DND-41 (cell line): ENCODE measurements at regions not wholly inside any gene's neighbourhood (a gene's known extent, or its start where the extent isn't known, plus 50 kb on each side); places are given as distances from the start of the nearest gene placed in this dataset.

Experiments
- ATAC-seq: fragments of 200-7000 bp; cut with Tn5 transposase; 3 replicates; pipeline ENCODE4 v1.9.1; 2021; ENCODE audit warnings: low read depth; ENCODE audit not compliant: insufficient read depth
- DNase-seq: peaks from one replicate; pipeline ENCODE4 v3.0.0-alpha.2; 2020
- H2AFZ ChIP-seq: 2 replicates; pipeline ENCODE4 v1.6.0; 2012; ENCODE audit warnings: low read depth, low read length
- H3K27ac ChIP-seq: 2 replicates; pipeline ENCODE4 v1.5.1; 2012; ENCODE audit warnings: low read length, inconsistent platforms
- H3K27me3 ChIP-seq: fragments of 200-600 bp; sonication (generic); 2 replicates; pipeline ENCODE4 v1.6.0; 2012; ENCODE audit warnings: low read length, mild to moderate bottlenecking, inconsistent platforms; ENCODE audit not compliant: insufficient read depth, poor library complexity
- H3K36me3 ChIP-seq: 2 replicates; pipeline ENCODE4 v1.5.1; 2012; ENCODE audit warnings: low read length, inconsistent platforms; ENCODE audit not compliant: insufficient read depth
- H3K4me1 ChIP-seq: 2 replicates; pipeline ENCODE4 v1.5.1; 2012; ENCODE audit warnings: mild to moderate bottlenecking, low read length; ENCODE audit not compliant: insufficient read depth
- H3K4me2 ChIP-seq: 2 replicates; pipeline ENCODE4 v1.6.0; 2012; ENCODE audit warnings: mild to moderate bottlenecking, moderate library complexity, low read length, inconsistent platforms; ENCODE audit not compliant: insufficient read depth
- H3K4me3 ChIP-seq, 2 experiments: fragments of 200-600 bp in 1 of 2; shearing (Covaris generic) in 1 of 2; 2 replicates each; pipeline ENCODE4 v1.5.1; 2012 to 2016; ENCODE audit warnings: inconsistent platforms in 2 of 2, low read length in 2 of 2, mild to moderate bottlenecking in 2 of 2, low read depth in 1 of 2, moderate library complexity in 1 of 2
- H3K79me2 ChIP-seq: 2 replicates; pipeline ENCODE4 v1.6.0; 2012; ENCODE audit warnings: low read length, inconsistent platforms; ENCODE audit not compliant: insufficient read depth
- H3K9ac ChIP-seq: 2 replicates; pipeline ENCODE4 v1.6.0; 2012; ENCODE audit warnings: low read depth, mild to moderate bottlenecking, inconsistent platforms, low read length, moderate library complexity
- H3K9me3 ChIP-seq: 2 replicates; pipeline ENCODE4 v1.5.1; 2012; ENCODE audit warnings: low read length, moderate library complexity, mild to moderate bottlenecking, inconsistent platforms; ENCODE audit not compliant: insufficient read depth, severe bottlenecking
- H4K20me1 ChIP-seq: 2 replicates; pipeline ENCODE4 v1.6.0; 2012; ENCODE audit warnings: low read length; ENCODE audit not compliant: insufficient read depth
- EZH2 ChIP-seq: IDR thresholded peaks from 3 replicates; pipeline ENCODE4 v1.6.1; 2012; ENCODE audit warnings: borderline replicate concordance, low read depth, mild to moderate bottlenecking, moderate library complexity, low read length, inconsistent platforms; ENCODE audit not compliant: severe bottlenecking
- TF ChIP-seq, protein P1 (sequence below): IDR thresholded peaks from 2 replicates; pipeline ENCODE4 v1.5.1; 2012; ENCODE audit warnings: borderline replicate concordance, low read length, moderate library complexity, mild to moderate bottlenecking; ENCODE audit not compliant: poor library complexity, severe bottlenecking; ENCODE audit errors: extremely low read depth

DNA sequence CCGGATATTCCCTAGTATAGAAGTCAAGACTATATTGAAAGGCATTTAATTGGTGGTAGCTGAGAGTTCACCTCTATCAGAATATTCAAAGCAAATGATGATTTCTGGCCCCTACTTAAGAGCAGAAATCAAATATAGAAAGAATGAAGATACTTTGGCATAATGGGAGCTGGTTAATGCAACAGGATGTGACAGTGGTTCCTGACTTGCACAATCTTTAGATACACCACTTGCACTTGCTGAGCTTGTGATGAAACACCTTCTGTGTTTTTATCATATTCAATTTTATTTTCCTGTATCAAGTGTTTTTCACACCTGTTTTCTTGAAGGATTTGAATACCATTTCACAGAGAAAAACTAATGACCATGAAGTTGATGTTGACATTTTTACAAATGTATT, 124.1 kb upstream of the CDH19 start:
- no peak for TF ChIP-seq EZH2
- TF ChIP-seq, protein P1, sequence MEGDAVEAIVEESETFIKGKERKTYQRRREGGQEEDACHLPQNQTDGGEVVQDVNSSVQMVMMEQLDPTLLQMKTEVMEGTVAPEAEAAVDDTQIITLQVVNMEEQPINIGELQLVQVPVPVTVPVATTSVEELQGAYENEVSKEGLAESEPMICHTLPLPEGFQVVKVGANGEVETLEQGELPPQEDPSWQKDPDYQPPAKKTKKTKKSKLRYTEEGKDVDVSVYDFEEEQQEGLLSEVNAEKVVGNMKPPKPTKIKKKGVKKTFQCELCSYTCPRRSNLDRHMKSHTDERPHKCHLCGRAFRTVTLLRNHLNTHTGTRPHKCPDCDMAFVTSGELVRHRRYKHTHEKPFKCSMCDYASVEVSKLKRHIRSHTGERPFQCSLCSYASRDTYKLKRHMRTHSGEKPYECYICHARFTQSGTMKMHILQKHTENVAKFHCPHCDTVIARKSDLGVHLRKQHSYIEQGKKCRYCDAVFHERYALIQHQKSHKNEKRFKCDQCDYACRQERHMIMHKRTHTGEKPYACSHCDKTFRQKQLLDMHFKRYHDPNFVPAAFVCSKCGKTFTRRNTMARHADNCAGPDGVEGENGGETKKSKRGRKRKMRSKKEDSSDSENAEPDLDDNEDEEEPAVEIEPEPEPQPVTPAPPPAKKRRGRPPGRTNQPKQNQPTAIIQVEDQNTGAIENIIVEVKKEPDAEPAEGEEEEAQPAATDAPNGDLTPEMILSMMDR = no peak
- H3K27ac ChIP-seq = no peak overlapping the region
- no peak overlapping the region for H2AFZ ChIP-seq
- H3K79me2 ChIP-seq = no peaks in the 10 kb centered on the region
- H3K4me1 ChIP-seq = no peaks in the 10 kb centered on the region
- no peaks in the 10 kb centered on the region for H4K20me1 ChIP-seq
- DNase-seq = no peak
- H3K4me2 ChIP-seq = no peak overlapping the region
- H3K4me3 ChIP-seq = no peak overlapping the region
- no peaks in the 10 kb centered on the region for H3K9me3 ChIP-seq
- ATAC-seq = no peak
- no peaks in the 10 kb centered on the region for H3K27me3 ChIP-seq
- no peak overlapping the region for H3K9ac ChIP-seq
- H3K36me3 ChIP-seq = no peaks in the 10 kb centered on the region

DNA sequence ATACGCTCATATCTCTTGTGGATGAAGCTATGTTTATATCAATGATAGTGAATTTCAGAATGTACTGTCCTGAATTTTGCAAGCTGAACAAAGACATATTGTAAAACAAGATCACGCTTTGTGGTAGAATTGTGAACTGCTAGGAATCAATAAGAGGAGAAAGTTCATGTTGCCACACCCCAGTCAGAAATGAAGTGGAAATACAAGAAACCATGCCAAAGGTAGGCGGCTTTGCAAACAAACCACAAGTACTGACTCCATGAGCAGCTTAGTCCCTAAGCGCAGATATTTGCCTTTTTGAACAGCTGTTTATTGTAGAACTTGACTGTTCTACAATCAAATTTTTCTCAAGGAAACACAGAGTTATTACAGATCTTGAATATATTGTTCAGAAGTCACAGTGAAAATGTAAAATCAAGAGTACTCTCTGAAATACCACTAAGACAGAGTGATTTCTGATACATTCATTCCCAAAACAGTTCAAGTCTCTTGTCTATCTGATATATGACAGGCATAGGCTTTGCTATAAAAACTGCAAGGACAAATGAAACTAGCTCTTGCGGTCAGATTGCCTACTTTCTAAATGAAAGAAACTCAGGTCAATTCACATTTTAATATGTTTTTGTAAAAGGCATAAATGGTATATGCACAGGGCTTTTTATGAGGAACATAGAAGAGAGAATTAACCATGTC, 120.9 kb upstream of the CDH19 start:
- Histone ChIP-seq H3K27me3 (no peaks in the 10 kb centered on the region), H4K20me1 (no peaks in the 10 kb centered on the region)
- TF ChIP-seq, protein P1 = no peak
- TF ChIP-seq EZH2 = no peak

DNA sequence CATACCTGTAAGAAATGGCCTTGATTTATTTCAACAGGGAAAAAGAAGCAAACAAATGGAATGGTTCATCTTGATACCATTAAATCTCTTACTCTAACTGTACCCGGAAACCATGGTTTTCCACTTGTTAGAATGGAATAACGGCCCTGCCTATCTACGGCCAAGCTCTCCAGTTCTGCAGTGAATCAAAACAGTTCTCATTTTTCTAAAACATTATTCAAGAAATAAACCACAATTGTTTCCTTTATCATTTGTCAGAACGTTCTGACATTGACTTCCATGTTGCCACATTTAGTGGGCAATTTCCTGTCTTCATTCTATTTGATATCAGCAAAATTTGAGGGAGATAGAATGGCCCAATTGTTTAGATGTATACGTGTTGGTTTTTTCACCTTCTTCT, 118.8 kb upstream of the CDH19 start:
- Histone ChIP-seq H3K27ac (no peak overlapping the region), H3K4me1 (no peaks in the 10 kb centered on the region), H3K27me3 (no peaks in the 10 kb centered on the region), H3K4me3 (no peak overlapping the region), H3K79me2 (no peaks in the 10 kb centered on the region), H3K9me3 (no peaks in the 10 kb centered on the region), H3K36me3 (no peaks in the 10 kb centered on the region), H2AFZ (no peak overlapping the region), H3K9ac (no peak overlapping the region), H3K4me2 (no peak overlapping the region), H4K20me1 (no peaks in the 10 kb centered on the region)
- TF ChIP-seq, protein P1 = no peak
- no peak for TF ChIP-seq EZH2
- no peak for DNase-seq
- ATAC-seq = no peak

More for the DNA sequence above, 120.9 kb upstream of the CDH19 start:
- Histone ChIP-seq H3K4me3 (no peak overlapping the region), H3K4me1 (no peaks in the 10 kb centered on the region), H3K36me3 (no peaks in the 10 kb centered on the region), H3K4me2 (no peak overlapping the region), H3K9me3 (no peaks in the 10 kb centered on the region), H3K79me2 (no peaks in the 10 kb centered on the region), H3K9ac (no peak overlapping the region), H2AFZ (no peak overlapping the region), H3K27ac (no peak overlapping the region)
- no peak for DNase-seq
- ATAC-seq = no peak

DNA sequence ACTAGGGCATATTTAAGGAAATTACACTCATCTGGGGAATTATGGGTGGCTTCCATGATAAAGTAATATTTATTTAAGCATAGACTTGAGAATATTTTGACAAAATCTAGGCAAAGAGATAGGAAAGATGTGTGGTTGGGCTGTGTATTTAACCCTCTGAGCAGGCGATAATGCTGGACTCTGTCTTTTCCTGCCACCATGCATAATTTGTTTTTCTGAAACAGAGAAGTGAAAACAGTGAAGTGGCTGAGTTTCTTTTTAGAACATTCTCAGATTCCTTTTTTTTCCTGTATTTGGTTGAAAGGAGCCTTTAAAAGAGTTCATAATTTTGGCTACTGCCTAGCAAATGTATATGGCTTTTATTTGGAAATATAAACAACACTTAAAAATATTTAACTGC, 104.8 kb upstream of the CDH19 start:
- DNase-seq (no peak), ATAC-seq (no peak)
- Histone ChIP-seq H3K9ac (no peak overlapping the region), H3K27me3 (no peaks in the 10 kb centered on the region), H2AFZ (no peak overlapping the region), H3K79me2 (no peaks in the 10 kb centered on the region), H3K36me3 (no peaks in the 10 kb centered on the region), H3K9me3 (no peaks in the 10 kb centered on the region), H3K4me3 (no peak overlapping the region), H3K27ac (no peak overlapping the region), H3K4me1 (no peaks in the 10 kb centered on the region), H3K4me2 (no peak overlapping the region), H4K20me1 (no peaks in the 10 kb centered on the region)
- no peak for TF ChIP-seq EZH2
- TF ChIP-seq, protein P1 = no peak
